Embryonic facial prominence (tissue), 1 donor: ENCODE measurements at regions not wholly inside any gene's neighbourhood (a gene's known extent, or its start where the extent isn't known, plus 50 kb on each side); places are given as distances from the start of the nearest gene placed in this dataset.
"Not testable (repeated sequence)": the region's sequence is repeated elsewhere in the genome, so short reads cannot be mapped to it uniquely, and the experiment has no call there.

ENCODE experiments used
- DNase-seq: peaks from one replicate; pipeline ENCODE4 v3.0.0-alpha.2; 2016; ENCODE audit errors: extremely low spot score

- no peak for DNase-seq
Measured at GRCh38 chr11:42972741-42973140, 339.1 kb upstream of the API5 start.

GRCh38 chr11:42974510-42975179 is 337.2 kb upstream of the API5 start:
- DNase-seq: no peak

- DNase-seq: no peak
Measured at GRCh38 chr11:42975180-42975529, 336.6 kb upstream of the API5 start.

- no peak for DNase-seq
Measured at GRCh38 chr11:42976636-42977217, 335.1 kb upstream of the API5 start.

GRCh38 chr11:42992594-42992993 is 319.2 kb upstream of the API5 start:
- DNase-seq: no peak

GRCh38 chr11:42996421-42997307 is 315.1 kb upstream of the API5 start:
- DNase-seq: no peak

GRCh38 chr11:43004879-43005278 is 306.9 kb upstream of the API5 start:
- not testable (repeated sequence) for DNase-seq

- DNase-seq: no peak
Measured at GRCh38 chr11:43010042-43010441, 301.8 kb upstream of the API5 start.

- no peak for DNase-seq
Measured at GRCh38 chr11:43012606-43013005, 299.2 kb upstream of the API5 start.

- no peak for DNase-seq
Measured at GRCh38 chr11:43021466-43021865, 290.3 kb upstream of the API5 start.

GRCh38 chr11:43034341-43034740 is 277.5 kb upstream of the API5 start:
- DNase-seq: no peak

GRCh38 chr11:43035086-43035485 is 276.7 kb upstream of the API5 start:
- DNase-seq: no peak

GRCh38 chr11:43053638-43054412 is 258.0 kb upstream of the API5 start:
- no peak for DNase-seq

- no peak for DNase-seq
Measured at GRCh38 chr11:43067681-43068080, 244.1 kb upstream of the API5 start.

GRCh38 chr11:43071338-43071737 is 240.5 kb upstream of the API5 start:
- no peak for DNase-seq

GRCh38 chr11:43072096-43072495 is 239.7 kb upstream of the API5 start:
- DNase-seq: no peak

- no peak for DNase-seq
Measured at GRCh38 chr11:43072911-43073310, 238.9 kb upstream of the API5 start.

GRCh38 chr11:43074810-43075209 is 237.0 kb upstream of the API5 start:
- no peak for DNase-seq

GRCh38 chr11:43101113-43101512 is 210.7 kb upstream of the API5 start:
- DNase-seq: no peak

- no peak for DNase-seq
Measured at GRCh38 chr11:43116071-43116470, 195.7 kb upstream of the API5 start.

GRCh38 chr11:43119275-43119970 is 192.4 kb upstream of the API5 start:
- no peak for DNase-seq

- DNase-seq: no peak
Measured at GRCh38 chr11:43122546-43122945, 189.2 kb upstream of the API5 start.
